GM23338 (cell line): ENCODE measurements at regions not wholly inside any gene's neighbourhood (a gene's known extent, or its start where the extent isn't known, plus 50 kb on each side); places are given as distances from the start of the nearest gene placed in this dataset.
A peak's percentile ranks its signal among the peaks of the same experiment; 100 is the strongest.

Experiments used
- ATAC-seq: fragments of 200-7000 bp; cut with Tn5 transposase; 3 replicates; pipeline ENCODE4 v1.9.1; 2020
- DNase-seq: peaks from one replicate; pipeline ENCODE4 v3.0.0-alpha.2; 2015; ENCODE audit warnings: low spot score
- H2AFZ ChIP-seq: fragments of 200-600 bp; sonication (generic); 2 replicates; pipeline ENCODE4 v1.8.0; 2016; ENCODE audit warnings: antibody characterized with exemption, mild to moderate bottlenecking, moderate library complexity
- H3F3A ChIP-seq: fragments of 200-600 bp; sonication (generic); replicated peaks from 2 replicates; pipeline ENCODE4 v1.8.0; 2017; ENCODE audit warnings: antibody characterized with exemption, mixed run types, low read depth
- H3K27ac ChIP-seq: fragments of 200-600 bp; sonication (generic); 2 replicates; pipeline ENCODE4 v1.6.1; 2016; ENCODE audit warnings: low read depth
- H3K27me3 ChIP-seq: fragments of 200-600 bp; sonication (generic); 2 replicates; pipeline ENCODE4 v1.8.0; 2016; ENCODE audit warnings: mild to moderate bottlenecking, mixed run types, moderate library complexity; ENCODE audit not compliant: insufficient read depth
- H3K36me3 ChIP-seq: fragments of 200-600 bp; sonication (generic); 2 replicates; pipeline ENCODE4 v1.8.0; 2016; ENCODE audit warnings: mild to moderate bottlenecking; ENCODE audit not compliant: insufficient read depth
- H3K4me1 ChIP-seq: fragments of 200-600 bp; sonication (generic); 2 replicates; pipeline ENCODE4 v1.8.0; 2016; ENCODE audit warnings: mild to moderate bottlenecking, moderate library complexity; ENCODE audit not compliant: insufficient read depth
- H3K4me2 ChIP-seq: fragments of 200-600 bp; sonication (generic); 2 replicates; pipeline ENCODE4 v1.7.1; 2017; ENCODE audit warnings: mixed run types
- H3K4me3 ChIP-seq: fragments of 200-600 bp; sonication (generic); 2 replicates; pipeline ENCODE4 v1.6.1; 2016; ENCODE audit warnings: mixed run types
- H3K79me2 ChIP-seq: fragments of 200-600 bp; sonication (generic); replicated peaks from 2 replicates; pipeline ENCODE4 v1.8.0; 2017; ENCODE audit warnings: mild to moderate bottlenecking; ENCODE audit not compliant: insufficient read depth
- H3K9me2 ChIP-seq: fragments of 200-600 bp; sonication (generic); 2 replicates; pipeline ENCODE4 v1.8.0; 2017; ENCODE audit not compliant: insufficient read depth
- H4K20me1 ChIP-seq: fragments of 200-600 bp; sonication (generic); replicated peaks from 2 replicates; pipeline ENCODE4 v1.8.0; 2017; ENCODE audit warnings: mild to moderate bottlenecking; ENCODE audit not compliant: insufficient read depth
- H3K27ac Mint-ChIP-seq: 2 replicates; pipeline ENCODE4 v1.8.0; 2020; ENCODE audit warnings: inconsistent platforms, mild to moderate bottlenecking, moderate library complexity, mixed read lengths
- H3K27me3 Mint-ChIP-seq: 3 replicates; pipeline ENCODE4 v1.8.0; 2022; ENCODE audit warnings: low read depth, mild to moderate bottlenecking, moderate library complexity, mixed read lengths, inconsistent platforms; ENCODE audit not compliant: insufficient read depth, poor library complexity
- H3K36me3 Mint-ChIP-seq: 3 replicates; pipeline ENCODE4 v1.8.0; 2021; ENCODE audit warnings: low read depth, mild to moderate bottlenecking, inconsistent platforms, moderate library complexity, mixed read lengths
- H3K4me1 Mint-ChIP-seq: 3 replicates; pipeline ENCODE4 v1.8.0; 2020; ENCODE audit warnings: mild to moderate bottlenecking, inconsistent platforms, mixed read lengths
- H3K4me3 Mint-ChIP-seq: 3 replicates; pipeline ENCODE4 v1.8.0; 2021; ENCODE audit warnings: moderate library complexity, mild to moderate bottlenecking, inconsistent platforms, mixed read lengths
- H3K9me3 Mint-ChIP-seq: 3 replicates; pipeline ENCODE4 v1.8.0; 2020; ENCODE audit warnings: moderate library complexity, mild to moderate bottlenecking, inconsistent platforms, mixed read lengths
- CREB1 ChIP-seq: fragments of 250-450 bp; sonication (Bioruptor Pico); IDR thresholded peaks from 2 replicates; pipeline ENCODE4 v1.5.0; 2020; ENCODE audit warnings: low read depth, mild to moderate bottlenecking, moderate library complexity
- EZH2 ChIP-seq: fragments of 200-600 bp; sonication (generic); IDR thresholded peaks from one replicate; pipeline ENCODE4 v1.8.0; 2017; ENCODE audit warnings: antibody characterized with exemption, mild to moderate bottlenecking, low read depth; ENCODE audit not compliant: unreplicated experiment
- JUNB ChIP-seq: IDR thresholded peaks from one replicate; pipeline ENCODE4 v1.6.1; 2016; ENCODE audit warnings: antibody characterized with exemption; ENCODE audit not compliant: unreplicated experiment
- NANOG ChIP-seq: IDR thresholded peaks from 2 replicates; pipeline ENCODE4 v1.6.1; 2016; ENCODE audit warnings: antibody characterized with exemption, borderline replicate concordance
- STAT1 ChIP-seq: IDR thresholded peaks from one replicate; pipeline ENCODE4 v1.6.1; 2016; ENCODE audit warnings: antibody characterized with exemption; ENCODE audit not compliant: unreplicated experiment
- ZNF331 ChIP-seq: fragments of 250-450 bp; sonication (Bioruptor Pico); IDR thresholded peaks from 2 replicates; pipeline ENCODE4 v1.5.0; 2020; ENCODE audit warnings: low read depth, mild to moderate bottlenecking, moderate library complexity
- TF ChIP-seq, protein P1 (sequence below), 2 experiments: fragments of 200-600 bp in 1 of 2; sonication (generic) in 1 of 2; conservative IDR thresholded peaks; 2 replicates each; pipeline versions ENCODE4 v1.5.1 to v1.6.1; 2016 to 2017; ENCODE audit warnings: antibody characterized with exemption in 2 of 2, low read depth in 2 of 2, mild to moderate bottlenecking in 2 of 2, moderate library complexity in 1 of 2
- TF ChIP-seq, protein P2 (sequence below): IDR thresholded peaks from one replicate; pipeline ENCODE4 v1.6.1; 2018; ENCODE audit warnings: antibody characterized with exemption; ENCODE audit not compliant: unreplicated experiment

DNA sequence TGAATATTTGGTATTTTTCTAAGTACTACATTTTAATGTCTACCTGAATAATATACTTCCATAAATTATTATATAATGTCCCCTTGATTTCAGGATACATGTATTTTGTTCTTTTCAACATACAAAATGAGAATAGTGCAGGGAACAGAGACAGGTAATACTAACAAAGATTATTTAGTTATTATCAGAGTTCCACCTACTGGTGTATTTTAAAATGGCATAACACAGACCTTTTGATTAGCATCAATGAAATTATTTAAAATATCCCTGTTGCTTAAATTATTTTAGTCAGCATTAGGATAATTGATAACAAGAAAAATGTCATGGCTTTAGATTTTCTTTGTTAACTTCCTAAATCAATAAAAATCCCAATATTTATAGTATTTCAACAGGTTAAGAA is 184.0 kb downstream of the PRDM13 start:
- H3K4me1 ChIP-seq, result no peaks in the 10 kb centered on the region
- no peaks in the 10 kb centered on the region for H3K36me3 ChIP-seq
- H4K20me1 ChIP-seq, result no peaks in the 10 kb centered on the region
- Mint-ChIP-seq H3K9me3 (no peaks in the 10 kb centered on the region), H3K4me1 (no peaks in the 10 kb centered on the region), H3K36me3 (no peaks in the 10 kb centered on the region), H3K27me3 (peaks cover 2% of the 10 kb centered on the region), H3K4me3 (no peak overlapping the region), H3K27ac (no peak overlapping the region)
- no peak overlapping the region for H3K4me3 ChIP-seq
- H2AFZ ChIP-seq, result no peak overlapping the region
- no peaks in the 10 kb centered on the region for H3K79me2 ChIP-seq
- DNase-seq (no peak), ATAC-seq (no peak)
- TF ChIP-seq, protein P1, sequence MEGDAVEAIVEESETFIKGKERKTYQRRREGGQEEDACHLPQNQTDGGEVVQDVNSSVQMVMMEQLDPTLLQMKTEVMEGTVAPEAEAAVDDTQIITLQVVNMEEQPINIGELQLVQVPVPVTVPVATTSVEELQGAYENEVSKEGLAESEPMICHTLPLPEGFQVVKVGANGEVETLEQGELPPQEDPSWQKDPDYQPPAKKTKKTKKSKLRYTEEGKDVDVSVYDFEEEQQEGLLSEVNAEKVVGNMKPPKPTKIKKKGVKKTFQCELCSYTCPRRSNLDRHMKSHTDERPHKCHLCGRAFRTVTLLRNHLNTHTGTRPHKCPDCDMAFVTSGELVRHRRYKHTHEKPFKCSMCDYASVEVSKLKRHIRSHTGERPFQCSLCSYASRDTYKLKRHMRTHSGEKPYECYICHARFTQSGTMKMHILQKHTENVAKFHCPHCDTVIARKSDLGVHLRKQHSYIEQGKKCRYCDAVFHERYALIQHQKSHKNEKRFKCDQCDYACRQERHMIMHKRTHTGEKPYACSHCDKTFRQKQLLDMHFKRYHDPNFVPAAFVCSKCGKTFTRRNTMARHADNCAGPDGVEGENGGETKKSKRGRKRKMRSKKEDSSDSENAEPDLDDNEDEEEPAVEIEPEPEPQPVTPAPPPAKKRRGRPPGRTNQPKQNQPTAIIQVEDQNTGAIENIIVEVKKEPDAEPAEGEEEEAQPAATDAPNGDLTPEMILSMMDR (conservative IDR thresholded peaks at IDR 0.05; ENCODE audit: low read depth in 2 of 2), result peak in 1 of 2 experiments; percentile 49; a peak in 2 of 4 replicates
- TF ChIP-seq STAT1, result no peak
- H3K9me2 ChIP-seq, result no peaks in the 10 kb centered on the region
- no peaks in the 10 kb centered on the region for H3F3A ChIP-seq
- no peak overlapping the region for H3K4me2 ChIP-seq
- no peak overlapping the region for H3K27ac ChIP-seq
- no peaks in the 10 kb centered on the region for H3K27me3 ChIP-seq

DNA sequence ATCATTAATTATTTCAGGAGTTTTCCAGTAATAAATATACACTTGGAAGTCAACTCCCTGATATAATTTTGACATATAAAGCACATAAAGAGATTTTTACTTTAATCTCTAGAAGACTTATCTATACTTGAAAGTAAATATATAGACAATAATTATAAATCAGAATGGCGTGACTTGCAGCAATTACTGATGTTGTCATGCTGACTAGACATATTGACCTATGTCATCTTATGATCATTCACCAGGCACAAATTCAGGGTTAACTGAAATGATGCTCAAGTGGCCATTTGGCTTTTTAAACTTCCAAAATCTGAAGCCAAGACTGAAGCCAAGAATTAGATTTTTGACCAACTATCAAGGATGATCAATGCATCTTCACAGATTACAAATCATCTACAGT is 192.2 kb downstream of the MCHR2 start:
- H3K27me3 Mint-ChIP-seq, result peaks cover 4% of the 10 kb centered on the region
- H3K9me2 ChIP-seq, result 0 out of 2 replicates have a peak, but pooled peaks cover 2% of the 10 kb centered on the region
- H3K27me3 ChIP-seq, result no peaks in the 10 kb centered on the region
- H3K4me2 ChIP-seq, result no peak overlapping the region
- H3K9me3 Mint-ChIP-seq, result no peaks in the 10 kb centered on the region
- H4K20me1 ChIP-seq, result no peaks in the 10 kb centered on the region
- H3K27ac Mint-ChIP-seq, result no peak overlapping the region
- no peaks in the 10 kb centered on the region for H3K36me3 Mint-ChIP-seq
- H3K4me3 ChIP-seq, result no peak overlapping the region
- H3K4me3 Mint-ChIP-seq, result no peak overlapping the region
- no peak for DNase-seq
- H3K4me1 ChIP-seq, result no peaks in the 10 kb centered on the region
- no peaks in the 10 kb centered on the region for H3K36me3 ChIP-seq
- H2AFZ ChIP-seq, result no peak overlapping the region
- no peaks in the 10 kb centered on the region for H3K79me2 ChIP-seq
- H3K4me1 Mint-ChIP-seq, result peaks cover 3% of the 10 kb centered on the region; the same call in 1 of the 3 replicates
- H3K27ac ChIP-seq, result no peak overlapping the region
- H3F3A ChIP-seq, result no peaks in the 10 kb centered on the region
- ATAC-seq, result no peak
- TF ChIP-seq, protein P2, sequence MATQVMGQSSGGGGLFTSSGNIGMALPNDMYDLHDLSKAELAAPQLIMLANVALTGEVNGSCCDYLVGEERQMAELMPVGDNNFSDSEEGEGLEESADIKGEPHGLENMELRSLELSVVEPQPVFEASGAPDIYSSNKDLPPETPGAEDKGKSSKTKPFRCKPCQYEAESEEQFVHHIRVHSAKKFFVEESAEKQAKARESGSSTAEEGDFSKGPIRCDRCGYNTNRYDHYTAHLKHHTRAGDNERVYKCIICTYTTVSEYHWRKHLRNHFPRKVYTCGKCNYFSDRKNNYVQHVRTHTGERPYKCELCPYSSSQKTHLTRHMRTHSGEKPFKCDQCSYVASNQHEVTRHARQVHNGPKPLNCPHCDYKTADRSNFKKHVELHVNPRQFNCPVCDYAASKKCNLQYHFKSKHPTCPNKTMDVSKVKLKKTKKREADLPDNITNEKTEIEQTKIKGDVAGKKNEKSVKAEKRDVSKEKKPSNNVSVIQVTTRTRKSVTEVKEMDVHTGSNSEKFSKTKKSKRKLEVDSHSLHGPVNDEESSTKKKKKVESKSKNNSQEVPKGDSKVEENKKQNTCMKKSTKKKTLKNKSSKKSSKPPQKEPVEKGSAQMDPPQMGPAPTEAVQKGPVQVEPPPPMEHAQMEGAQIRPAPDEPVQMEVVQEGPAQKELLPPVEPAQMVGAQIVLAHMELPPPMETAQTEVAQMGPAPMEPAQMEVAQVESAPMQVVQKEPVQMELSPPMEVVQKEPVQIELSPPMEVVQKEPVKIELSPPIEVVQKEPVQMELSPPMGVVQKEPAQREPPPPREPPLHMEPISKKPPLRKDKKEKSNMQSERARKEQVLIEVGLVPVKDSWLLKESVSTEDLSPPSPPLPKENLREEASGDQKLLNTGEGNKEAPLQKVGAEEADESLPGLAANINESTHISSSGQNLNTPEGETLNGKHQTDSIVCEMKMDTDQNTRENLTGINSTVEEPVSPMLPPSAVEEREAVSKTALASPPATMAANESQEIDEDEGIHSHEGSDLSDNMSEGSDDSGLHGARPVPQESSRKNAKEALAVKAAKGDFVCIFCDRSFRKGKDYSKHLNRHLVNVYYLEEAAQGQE, result no peak
- TF ChIP-seq EZH2, result no peak
- no peak for TF ChIP-seq JUNB
- TF ChIP-seq ZNF331 (CRISPR knock-in tag), result no peak
- TF ChIP-seq NANOG, result no peak
- TF ChIP-seq CREB1 (CRISPR knock-in tag), result no peak
- TF ChIP-seq, protein P1 (conservative IDR thresholded peaks at IDR 0.05; ENCODE audit: low read depth in 2 of 2), result no peak
